GM21367 (cell line): ENCODE measurements at regions not wholly inside any gene's neighbourhood (a gene's known extent, or its start where the extent isn't known, plus 50 kb on each side); places are given as distances from the start of the nearest gene placed in this dataset.
"Not testable (repeated sequence)": the region's sequence is repeated elsewhere in the genome, so short reads cannot be mapped to it uniquely, and the experiment has no call there.

Experiments used
- ATAC-seq: cut with Tn5 transposase; IDR thresholded peaks from one replicate; pipeline ENCODE4 v1.9.1; 2021; ENCODE audit not compliant: unreplicated experiment

GRCh38 chr13:69283301-69283700 lies 824.3 kb upstream of the ATXN8OS start:
- no peak for ATAC-seq

GRCh38 chr13:69280399-69280798 lies 827.2 kb upstream of the ATXN8OS start:
- ATAC-seq: no peak

- ATAC-seq: no peak
Measured at GRCh38 chr13:69279213-69279612, 828.4 kb upstream of the ATXN8OS start.

GRCh38 chr13:69274231-69274630 lies 833.4 kb upstream of the ATXN8OS start:
- ATAC-seq: no peak

- no peak for ATAC-seq
Measured at GRCh38 chr13:69264362-69265334, 843.0 kb upstream of the ATXN8OS start.

GRCh38 chr13:69243366-69243765 lies 864.3 kb upstream of the ATXN8OS start:
- no peak for ATAC-seq

- no peak for ATAC-seq
Measured at GRCh38 chr13:69234171-69234570, 873.5 kb upstream of the ATXN8OS start.

- no peak for ATAC-seq
Measured at GRCh38 chr13:69226427-69226826, 881.2 kb upstream of the ATXN8OS start.

GRCh38 chr13:69221633-69222498 lies 885.8 kb upstream of the ATXN8OS start:
- not testable (repeated sequence) for ATAC-seq

- no peak for ATAC-seq
Measured at GRCh38 chr13:69213396-69213795, 894.2 kb upstream of the ATXN8OS start.

- ATAC-seq: no peak
Measured at GRCh38 chr13:69204620-69205019, 903.0 kb upstream of the ATXN8OS start.

GRCh38 chr13:69202996-69203395 lies 904.6 kb upstream of the ATXN8OS start:
- ATAC-seq: no peak

- no peak for ATAC-seq
Measured at GRCh38 chr13:69199664-69200063, 908.0 kb upstream of the ATXN8OS start.

GRCh38 chr13:69198706-69199105 lies 908.9 kb upstream of the ATXN8OS start:
- no peak for ATAC-seq

GRCh38 chr13:69194130-69194529 lies 913.5 kb upstream of the ATXN8OS start:
- ATAC-seq: no peak

- no peak for ATAC-seq
Measured at GRCh38 chr13:69180034-69180433, 927.6 kb upstream of the ATXN8OS start.

GRCh38 chr13:69178000-69178399 lies 929.6 kb upstream of the ATXN8OS start:
- no peak for ATAC-seq

GRCh38 chr13:69168436-69168835 lies 939.2 kb upstream of the ATXN8OS start:
- ATAC-seq: no peak

- no peak for ATAC-seq
Measured at GRCh38 chr13:69155136-69155535, 952.5 kb upstream of the ATXN8OS start.

- ATAC-seq: no peak
Measured at GRCh38 chr13:69142101-69142500, 965.5 kb upstream of the ATXN8OS start.

GRCh38 chr13:69124996-69125395 lies 982.6 kb upstream of the ATXN8OS start:
- no peak for ATAC-seq
